GM12865 (cell line): ENCODE measurements at regions not wholly inside any gene's neighbourhood (a gene's known extent, or its start where the extent isn't known, plus 50 kb on each side); places are given as distances from the start of the nearest gene placed in this dataset.

Experiments used
- DNase-seq: peaks from one replicate; pipeline ENCODE4 v3.0.0; 2010; ENCODE audit warnings: low read depth
- H3K4me3 ChIP-seq: 2 replicates; pipeline ENCODE4 v1.5.1; 2011; ENCODE audit warnings: mild to moderate bottlenecking, low read depth, low read length, control low read depth
- TF ChIP-seq, protein P1 (sequence below): IDR thresholded peaks from 2 replicates; pipeline ENCODE4 v1.5.1; 2011; ENCODE audit warnings: low read length, control low read depth, low read depth, inconsistent platforms; ENCODE audit not compliant: insufficient read depth; ENCODE audit errors: missing control alignments

DNA sequence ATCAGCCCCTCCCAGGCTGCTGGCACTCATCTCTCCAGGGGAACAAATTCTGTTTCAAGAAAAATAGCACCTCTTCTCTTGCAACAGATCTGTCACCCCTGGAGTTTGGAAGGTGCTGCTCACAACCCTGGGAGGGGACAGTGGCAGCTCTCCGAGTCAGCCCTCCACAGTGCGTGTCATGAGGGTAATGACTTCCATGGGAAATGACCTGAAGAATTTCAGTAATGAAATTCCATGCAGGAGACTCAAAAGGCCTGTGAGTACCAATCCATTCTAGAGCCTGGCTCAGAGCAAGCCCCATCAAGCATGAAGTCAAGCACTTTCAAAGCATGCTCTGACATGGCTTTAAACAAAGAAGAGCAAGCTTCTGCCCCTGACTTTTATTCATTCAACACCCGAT, 276.3 kb upstream of the PARD3B start:
- H3K4me3 ChIP-seq: no peak overlapping the region
- TF ChIP-seq, protein P1, sequence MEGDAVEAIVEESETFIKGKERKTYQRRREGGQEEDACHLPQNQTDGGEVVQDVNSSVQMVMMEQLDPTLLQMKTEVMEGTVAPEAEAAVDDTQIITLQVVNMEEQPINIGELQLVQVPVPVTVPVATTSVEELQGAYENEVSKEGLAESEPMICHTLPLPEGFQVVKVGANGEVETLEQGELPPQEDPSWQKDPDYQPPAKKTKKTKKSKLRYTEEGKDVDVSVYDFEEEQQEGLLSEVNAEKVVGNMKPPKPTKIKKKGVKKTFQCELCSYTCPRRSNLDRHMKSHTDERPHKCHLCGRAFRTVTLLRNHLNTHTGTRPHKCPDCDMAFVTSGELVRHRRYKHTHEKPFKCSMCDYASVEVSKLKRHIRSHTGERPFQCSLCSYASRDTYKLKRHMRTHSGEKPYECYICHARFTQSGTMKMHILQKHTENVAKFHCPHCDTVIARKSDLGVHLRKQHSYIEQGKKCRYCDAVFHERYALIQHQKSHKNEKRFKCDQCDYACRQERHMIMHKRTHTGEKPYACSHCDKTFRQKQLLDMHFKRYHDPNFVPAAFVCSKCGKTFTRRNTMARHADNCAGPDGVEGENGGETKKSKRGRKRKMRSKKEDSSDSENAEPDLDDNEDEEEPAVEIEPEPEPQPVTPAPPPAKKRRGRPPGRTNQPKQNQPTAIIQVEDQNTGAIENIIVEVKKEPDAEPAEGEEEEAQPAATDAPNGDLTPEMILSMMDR: no peak
- no peak for DNase-seq

DNA sequence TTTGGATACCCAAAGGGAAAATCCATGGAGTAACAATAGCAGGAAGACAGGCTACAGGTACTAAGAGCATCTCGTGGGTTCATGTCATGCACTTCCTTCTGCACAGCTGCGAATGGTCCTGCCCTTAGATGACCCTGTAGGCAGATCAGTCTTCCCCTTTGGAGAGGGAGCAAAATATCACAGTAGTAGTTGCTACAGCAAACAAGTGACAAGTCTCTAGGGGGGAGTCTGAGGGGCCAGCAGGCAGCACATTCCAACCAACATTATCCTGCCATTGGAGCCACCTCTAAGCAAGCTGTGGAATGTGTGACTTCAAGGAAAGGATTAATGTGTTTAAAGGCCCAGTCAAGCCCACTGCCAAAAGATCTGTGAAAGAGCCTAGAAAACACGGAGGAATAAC, 273.2 kb upstream of the PARD3B start:
- DNase-seq: no peak
- H3K4me3 ChIP-seq: no peak overlapping the region
- TF ChIP-seq, protein P1: no peak

DNA sequence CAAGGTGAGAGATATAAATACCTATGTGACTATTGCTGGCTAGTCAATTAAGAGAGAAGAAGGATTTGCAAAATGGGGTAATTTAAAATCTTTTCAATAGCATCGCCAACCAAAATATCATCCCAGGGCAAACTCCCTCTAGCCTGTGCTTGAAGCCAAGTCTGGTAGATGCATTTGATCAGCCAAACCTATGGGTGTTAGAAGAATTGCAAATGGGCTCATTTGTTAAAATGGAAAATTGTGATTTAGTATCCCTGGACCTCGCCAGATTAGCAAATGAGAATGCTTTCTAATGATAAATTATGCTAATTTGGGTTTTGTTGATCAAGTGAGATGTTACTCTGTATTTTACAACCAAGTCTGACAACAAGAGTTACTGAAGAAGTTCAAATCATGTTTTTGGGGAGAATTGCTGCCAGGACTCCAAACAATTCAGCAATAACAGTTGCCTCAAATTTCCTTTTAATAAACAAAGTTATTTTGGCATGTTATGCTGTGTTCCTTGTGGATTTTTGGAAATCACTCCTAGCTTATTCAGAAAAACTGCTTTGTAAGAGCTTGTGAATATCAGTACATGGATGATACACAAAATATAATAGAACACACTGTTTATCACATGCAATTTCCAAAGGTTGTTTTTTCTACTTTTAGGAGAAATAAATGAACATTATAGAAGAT, 272.5 kb upstream of the PARD3B start:
- TF ChIP-seq, protein P1: no peak
- DNase-seq: no peak
- H3K4me3 ChIP-seq: no peak overlapping the region

DNA sequence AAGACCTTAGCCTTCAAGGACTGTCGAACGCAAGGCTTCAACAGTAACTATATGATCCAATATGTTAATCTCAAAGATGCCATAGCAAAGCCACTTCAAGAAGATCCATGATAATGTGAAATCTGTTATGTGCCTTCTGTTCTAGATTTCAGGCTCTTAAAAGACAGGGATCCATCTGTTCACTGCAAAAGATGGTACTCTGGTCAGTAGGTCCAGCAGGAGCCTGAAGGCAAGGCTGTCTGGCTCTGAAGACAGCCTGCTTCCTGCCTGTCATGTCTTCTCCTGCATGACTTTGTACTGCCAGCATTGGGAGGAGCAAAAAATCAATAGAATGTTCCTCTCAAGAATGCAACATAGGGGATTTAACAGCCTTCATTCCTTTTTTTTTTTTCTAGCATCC, 270.8 kb upstream of the PARD3B start:
- no peak for DNase-seq
- TF ChIP-seq, protein P1: no peak

DNA sequence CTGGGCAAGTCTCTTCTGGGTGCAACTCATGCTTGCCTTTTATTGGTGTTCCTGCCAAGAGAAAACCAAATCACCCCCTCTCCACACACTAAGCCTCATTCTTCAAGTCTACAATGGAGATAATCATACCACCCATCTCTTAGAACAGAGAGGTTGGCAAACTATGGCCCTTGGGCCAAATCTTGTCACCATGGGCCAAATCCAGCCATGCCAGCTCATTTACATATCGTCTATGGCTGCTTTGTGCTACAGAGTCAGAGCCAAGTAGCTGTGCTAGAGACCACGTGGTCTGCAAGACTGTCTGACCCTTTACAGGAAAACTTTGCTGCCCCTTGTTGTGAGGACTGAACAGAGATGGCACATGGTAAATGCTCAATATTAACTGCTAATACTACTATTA, 270.3 kb upstream of the PARD3B start:
- TF ChIP-seq, protein P1: no peak
- H3K4me3 ChIP-seq: no peak overlapping the region
- DNase-seq: no peak

More for the DNA sequence above, 270.8 kb upstream of the PARD3B start:
- H3K4me3 ChIP-seq: no peak overlapping the region

DNA sequence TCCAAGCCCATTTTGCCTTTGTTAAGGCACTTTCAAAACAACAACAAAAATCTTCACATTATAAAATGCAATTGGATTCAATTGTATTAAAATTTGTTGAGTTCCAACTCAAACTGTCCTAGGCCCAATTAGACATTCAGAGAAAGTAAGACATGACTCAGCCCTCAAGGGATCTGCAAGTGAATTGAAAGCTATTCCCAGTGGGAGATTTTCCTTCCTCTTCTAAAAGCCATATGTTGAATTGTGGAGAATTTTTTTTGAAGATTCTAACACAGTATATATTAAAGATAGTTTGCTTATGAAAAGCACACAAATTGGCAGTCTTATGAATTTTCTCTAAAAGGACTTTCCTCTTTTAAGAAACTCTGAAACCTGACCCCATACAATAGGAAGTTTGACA, 268.0 kb upstream of the PARD3B start:
- TF ChIP-seq, protein P1: no peak
- no peak for DNase-seq
- no peak overlapping the region for H3K4me3 ChIP-seq

DNA sequence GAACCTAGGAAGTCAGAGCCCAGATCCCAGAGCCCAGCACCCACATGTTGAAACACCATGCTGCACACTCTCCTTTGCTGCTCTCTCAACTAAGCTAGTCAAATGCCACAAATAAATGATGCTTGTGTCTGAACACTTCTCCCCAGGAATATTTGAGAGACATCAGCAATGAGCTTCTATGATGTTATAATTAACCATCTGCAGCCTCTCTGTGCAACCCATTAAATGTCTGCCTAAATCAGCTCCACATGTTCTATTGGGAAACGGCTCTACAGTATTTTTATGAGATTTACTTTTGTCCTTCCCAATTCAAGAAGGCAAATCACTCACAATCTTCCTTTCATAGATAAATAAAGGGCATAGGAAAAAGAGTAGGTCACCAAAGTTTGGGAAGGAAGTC, 266.8 kb upstream of the PARD3B start:
- TF ChIP-seq, protein P1: no peak
- no peak overlapping the region for H3K4me3 ChIP-seq
- DNase-seq: no peak
